ENCODE measurements at regions not wholly inside any gene's neighbourhood (a gene's known extent, or its start where the extent isn't known, plus 50 kb on each side); places are given as distances from the start of the nearest gene placed in this dataset.

GRCh38 chr2:158024288-158024898, 77.3 kb upstream of the UPP2 start:
- H3K4me3 ChIP-seq (ENCODE audit: low read length) = no peak overlapping the region
- peak; percentile 55 for DNase-seq (ENCODE audit: low read depth)
- peak; percentile 91 for TF ChIP-seq CTCF (conservative IDR thresholded peaks at IDR 0.05; ENCODE audit: low read length)

- H3K4me3 ChIP-seq (ENCODE audit: low read length) = no peak overlapping the region
- no peak for TF ChIP-seq CTCF (conservative IDR thresholded peaks at IDR 0.05; ENCODE audit: low read length)
- no peak for DNase-seq (ENCODE audit: low read depth)
Measured at GRCh38 chr2:158022888-158023287, 78.8 kb upstream of the UPP2 start.

- no peak for TF ChIP-seq CTCF (conservative IDR thresholded peaks at IDR 0.05; ENCODE audit: low read length)
Measured at GRCh38 chr2:158021226-158021625, 80.5 kb upstream of the UPP2 start.

GRCh38 chr2:158015428-158016076, 86.1 kb upstream of the UPP2 start:
- no peak for TF ChIP-seq CTCF (conservative IDR thresholded peaks at IDR 0.05; ENCODE audit: low read length)
- H3K4me3 ChIP-seq (ENCODE audit: low read length) = no peak overlapping the region
- no peak for DNase-seq (ENCODE audit: low read depth)

More at GRCh38 chr2:158021226-158021625, 80.5 kb upstream of the UPP2 start:
- no peak for DNase-seq (ENCODE audit: low read depth)
- H3K4me3 ChIP-seq (ENCODE audit: low read length) = no peak overlapping the region

GRCh38 chr2:158013891-158014290, 87.8 kb upstream of the UPP2 start:
- no peak overlapping the region for H3K4me3 ChIP-seq (ENCODE audit: low read length)
- DNase-seq (ENCODE audit: low read depth) = no peak
- no peak for TF ChIP-seq CTCF (conservative IDR thresholded peaks at IDR 0.05; ENCODE audit: low read length)

GRCh38 chr2:158011055-158011771, 90.5 kb upstream of the UPP2 start:
- H3K4me3 ChIP-seq (ENCODE audit: low read length) = no peak overlapping the region
- no peak for TF ChIP-seq CTCF (conservative IDR thresholded peaks at IDR 0.05; ENCODE audit: low read length)
- DNase-seq (ENCODE audit: low read depth) = no peak
